HG03460 (cell line): ENCODE measurements at regions not wholly inside any gene's neighbourhood (a gene's known extent, or its start where the extent isn't known, plus 50 kb on each side); places are given as distances from the start of the nearest gene placed in this dataset.
"Not testable (repeated sequence)": the region's sequence is repeated elsewhere in the genome, so short reads cannot be mapped to it uniquely, and the experiment has no call there.

Experiments
- ATAC-seq: cut with Tn5 transposase; IDR thresholded peaks from one replicate; pipeline ENCODE4 v1.9.1; 2021; ENCODE audit not compliant: unreplicated experiment

GRCh38 chr5:99471178-99471577 is 542.4 kb upstream of the CHD1 start:
- ATAC-seq = not testable (repeated sequence)

GRCh38 chr5:99470636-99471035 is 541.8 kb upstream of the CHD1 start:
- ATAC-seq = not testable (repeated sequence)

GRCh38 chr5:99460701-99461100 is 531.9 kb upstream of the CHD1 start:
- ATAC-seq = no peak

GRCh38 chr5:99453196-99453595 is 524.4 kb upstream of the CHD1 start:
- ATAC-seq = no peak

GRCh38 chr5:99449786-99450185 is 521.0 kb upstream of the CHD1 start:
- no peak for ATAC-seq

- no peak for ATAC-seq
Observed at GRCh38 chr5:99445805-99446204, 517.0 kb upstream of the CHD1 start.

GRCh38 chr5:99441235-99441634 is 512.4 kb upstream of the CHD1 start:
- no peak for ATAC-seq

- ATAC-seq = no peak
Observed at GRCh38 chr5:99438619-99439018, 509.8 kb upstream of the CHD1 start.

- no peak for ATAC-seq
Observed at GRCh38 chr5:99437986-99438385, 509.2 kb upstream of the CHD1 start.

GRCh38 chr5:99423396-99423795 is 494.6 kb upstream of the CHD1 start:
- ATAC-seq = not testable (repeated sequence)

- not testable (repeated sequence) for ATAC-seq
Observed at GRCh38 chr5:99418640-99419039, 489.8 kb upstream of the CHD1 start.

GRCh38 chr5:99410386-99410785 is 481.6 kb upstream of the CHD1 start:
- ATAC-seq = not testable (repeated sequence)

GRCh38 chr5:99404764-99405302 is 476.0 kb upstream of the CHD1 start:
- not testable (repeated sequence) for ATAC-seq

GRCh38 chr5:99400571-99400970 is 471.8 kb upstream of the CHD1 start:
- not testable (repeated sequence) for ATAC-seq

GRCh38 chr5:99398976-99399375 is 470.2 kb upstream of the CHD1 start:
- no peak for ATAC-seq

GRCh38 chr5:99386406-99387077 is 457.7 kb upstream of the CHD1 start:
- no peak for ATAC-seq

- ATAC-seq = no peak
Observed at GRCh38 chr5:99379187-99379586, 450.4 kb upstream of the CHD1 start.

GRCh38 chr5:99378443-99378842 is 449.6 kb upstream of the CHD1 start:
- ATAC-seq = no peak

- no peak for ATAC-seq
Observed at GRCh38 chr5:99369797-99370593, 441.2 kb upstream of the CHD1 start.

- ATAC-seq = no peak
Observed at GRCh38 chr5:99368726-99369125, 439.9 kb upstream of the CHD1 start.

GRCh38 chr5:99355881-99356280 is 427.1 kb upstream of the CHD1 start:
- ATAC-seq = no peak

- no peak for ATAC-seq
Observed at GRCh38 chr5:99349787-99350186, 421.0 kb upstream of the CHD1 start.
